IMR-90 (cell line): ENCODE measurements at regions not wholly inside any gene's neighbourhood (a gene's known extent, or its start where the extent isn't known, plus 50 kb on each side); places are given as distances from the start of the nearest gene placed in this dataset.

Experiments
- ATAC-seq: fragments of 200-7000 bp; cut with Tn5 transposase; 2 replicates; pipeline ENCODE4 v1.9.1; 2020; ENCODE audit warnings: low read depth, mild to moderate bottlenecking, moderate library complexity
- BruUV-seq: library from RNA; stranded (reverse); fragments of 400-500 nt; replicated peaks from 2 replicates; lab custom pipeline; 2021; lab: Mats Ljungman, UMichigan
- CTCF ChIA-PET: fragments of 300-600 bp; formaldehyde crosslinking; extraction: SDS; loops from one replicate; lab custom pipeline; 2021; ENCODE audit warnings: antibody characterized with exemption; lab: Yijun Ruan, JAX
- POLR2A ChIA-PET: fragments of 300-600 bp; sonication (Branson Sonifier 250); formaldehyde crosslinking; loops from one replicate; lab custom pipeline; 2022; ENCODE audit warnings: antibody characterized with exemption; ENCODE audit not compliant: unreplicated experiment; lab: Charles Lee
- DNase-seq: peaks from one replicate; pipeline ENCODE4 v3.0.0; 2013
- H2AFZ ChIP-seq: replicated peaks from 2 replicates; pipeline ENCODE3; 2013; ENCODE audit warnings: low read length, mild to moderate bottlenecking; ENCODE audit not compliant: poor library complexity
- H2AK5ac ChIP-seq: 2 replicates; pipeline ENCODE4 v1.6.1; 2013; ENCODE audit warnings: low read depth, low read length, inconsistent platforms
- H2AK9ac ChIP-seq: replicated peaks from 2 replicates; pipeline ENCODE3; 2013; ENCODE audit warnings: mild to moderate bottlenecking, low read depth, low read length, moderate library complexity; ENCODE audit not compliant: poor library complexity
- H2BK120ac ChIP-seq: 2 replicates; pipeline ENCODE4 v1.6.1; 2013; ENCODE audit warnings: low read depth, low read length, inconsistent platforms
- H2BK15ac ChIP-seq: 3 replicates; pipeline ENCODE4 v1.6.1; 2013; ENCODE audit warnings: low read depth, low read length, inconsistent platforms
- H2BK20ac ChIP-seq: 2 replicates; pipeline ENCODE4 v1.6.1; 2013; ENCODE audit warnings: low read depth, mild to moderate bottlenecking, inconsistent platforms, low read length, moderate library complexity
- H2BK5ac ChIP-seq: 2 replicates; pipeline ENCODE4 v1.6.1; 2013; ENCODE audit warnings: mild to moderate bottlenecking, low read depth, low read length, inconsistent platforms; ENCODE audit not compliant: poor library complexity, severe bottlenecking
- H3K14ac ChIP-seq: replicated peaks from 2 replicates; pipeline ENCODE4 v1.6.1; 2013; ENCODE audit warnings: low read depth, low read length, inconsistent platforms
- H3K18ac ChIP-seq: 2 replicates; pipeline ENCODE4 v1.6.1; 2013; ENCODE audit warnings: low read depth, low read length, control low read depth
- H3K23ac ChIP-seq: 2 replicates; pipeline ENCODE4 v1.6.1; 2013; ENCODE audit warnings: low read depth, low read length, inconsistent platforms
- H3K27ac ChIP-seq: 2 replicates; pipeline ENCODE4 v1.5.1; 2013; ENCODE audit warnings: mild to moderate bottlenecking, control low read depth, low read length; ENCODE audit not compliant: insufficient read depth
- H3K27me3 ChIP-seq: 2 replicates; pipeline ENCODE4 v1.6.1; 2013; ENCODE audit warnings: low read length; ENCODE audit not compliant: control insufficient read depth, insufficient read depth
- H3K36me3 ChIP-seq: 2 replicates; pipeline ENCODE4 v1.6.1; 2013; ENCODE audit warnings: low read length, mixed read lengths; ENCODE audit not compliant: control insufficient read depth, insufficient read depth
- H3K4ac ChIP-seq: 2 replicates; pipeline ENCODE4 v1.6.1; 2013; ENCODE audit warnings: low read depth, low read length, inconsistent platforms
- H3K4me1 ChIP-seq: 2 replicates; pipeline ENCODE4 v1.6.1; 2013; ENCODE audit warnings: low read length, mixed read lengths; ENCODE audit not compliant: control insufficient read depth, insufficient read depth
- H3K4me2 ChIP-seq: 2 replicates; pipeline ENCODE4 v1.6.1; 2013; ENCODE audit warnings: low read depth, mild to moderate bottlenecking, control low read depth, low read length, moderate library complexity
- H3K4me3 ChIP-seq: 2 replicates; pipeline ENCODE4 v1.5.1; 2013; ENCODE audit warnings: low read depth, mild to moderate bottlenecking, control low read depth, low read length, moderate library complexity; ENCODE audit not compliant: insufficient read depth
- H3K56ac ChIP-seq: 2 replicates; pipeline ENCODE4 v1.6.1; 2013; ENCODE audit warnings: low read length, inconsistent platforms; ENCODE audit not compliant: insufficient read depth; ENCODE audit errors: extremely low read depth
- H3K79me1 ChIP-seq, 2 experiments: 2 replicates each; pipeline ENCODE4 v1.6.1; 2013; ENCODE audit warnings: low read length in 2 of 2, inconsistent platforms in 1 of 2, low read depth in 1 of 2
- H3K9ac ChIP-seq: 2 replicates; pipeline ENCODE4 v1.6.1; 2013; ENCODE audit warnings: low read depth, low read length, control low read depth
- H3K9me1 ChIP-seq: 2 replicates; pipeline ENCODE4 v1.6.1; 2013; ENCODE audit warnings: low read length, inconsistent platforms; ENCODE audit not compliant: insufficient read depth
- H3K9me3 ChIP-seq: 2 replicates; pipeline ENCODE4 v1.6.1; 2013; ENCODE audit warnings: low read length; ENCODE audit not compliant: control insufficient read depth, insufficient read depth
- H4K20me1 ChIP-seq: 2 replicates; pipeline ENCODE4 v1.6.1; 2013; ENCODE audit warnings: low read length, inconsistent platforms; ENCODE audit not compliant: insufficient read depth
- H4K5ac ChIP-seq: 2 replicates; pipeline ENCODE4 v1.6.1; 2013; ENCODE audit warnings: mild to moderate bottlenecking, low read depth, low read length, control low read depth
- H4K8ac ChIP-seq, 2 experiments: 2 replicates each; pipeline ENCODE4 v1.6.1; 2013; ENCODE audit warnings: low read depth in 2 of 2, low read length in 2 of 2, control low read depth in 1 of 2, inconsistent platforms in 1 of 2
- H4K91ac ChIP-seq: 2 replicates; pipeline ENCODE4 v1.6.1; 2013; ENCODE audit warnings: low read depth, low read length, inconsistent platforms; ENCODE audit not compliant: insufficient read depth
- BHLHE40 ChIP-seq: fragments of 150-350 bp; IDR thresholded peaks from 2 replicates; pipeline ENCODE4 v1.6.1; 2016; ENCODE audit warnings: mild to moderate bottlenecking, low read depth, low read length
- CHD1 ChIP-seq: IDR thresholded peaks from 2 replicates; pipeline ENCODE4 v1.6.1; 2012; ENCODE audit warnings: low read depth, low read length, improper control_type of control experiment
- ELK1 ChIP-seq: fragments of 150-350 bp; IDR thresholded peaks from 2 replicates; pipeline ENCODE4 v1.6.1; 2016; ENCODE audit warnings: low read depth, mild to moderate bottlenecking, low read length, moderate library complexity, borderline replicate concordance
- MAFK ChIP-seq: IDR thresholded peaks from 2 replicates; pipeline ENCODE4 v1.6.1; 2012; ENCODE audit warnings: low read depth, low read length, improper control_type of control experiment
- MAZ ChIP-seq: IDR thresholded peaks from 2 replicates; pipeline ENCODE4 v1.6.1; 2012; ENCODE audit warnings: low read depth, mild to moderate bottlenecking, low read length, improper control_type of control experiment, moderate library complexity, borderline replicate concordance
- NFE2L2 ChIP-seq: fragments of 150-350 bp; IDR thresholded peaks from 2 replicates; pipeline ENCODE4 v1.6.1; 2016; ENCODE audit warnings: low read depth, mild to moderate bottlenecking, low read length
- POLR2A ChIP-seq: IDR thresholded peaks from 2 replicates; pipeline ENCODE4 v1.6.1; 2012; ENCODE audit warnings: mild to moderate bottlenecking, low read depth, low read length
- RFX5 ChIP-seq: IDR thresholded peaks from 2 replicates; pipeline ENCODE4 v1.8.0; 2012; ENCODE audit warnings: low read depth, mild to moderate bottlenecking, low read length, moderate library complexity
- SMC3 ChIP-seq: fragments of 150-350 bp; IDR thresholded peaks from 2 replicates; pipeline ENCODE4 v1.6.1; 2016; ENCODE audit warnings: low read depth, mild to moderate bottlenecking, antibody characterized with exemption, low read length, moderate library complexity
- dilution Hi-C: fragments of 300-500 bp; cut with HindIII; formaldehyde crosslinking; loops from one replicate; pipeline ENCODE4 v1.14.3; 2018; ENCODE audit warnings: low sequenced_read_pairs; ENCODE audit not compliant: unreplicated experiment
- in situ Hi-C: fragments of 300-500 bp; cut with MboI; formaldehyde crosslinking; loops from 3 replicates; pipeline ENCODE4 v1.14.3; 2019; ENCODE audit warnings: low sequenced_read_pairs, inconsistent platforms, mixed read lengths
- intact Hi-C: fragments of 100-400 bp; cut with micrococcal nuclease; formaldehyde crosslinking; loops from 2 replicates; pipeline ENCODE4 v1.10.0; 2022

- Histone ChIP-seq H4K5ac (no peak overlapping the region), H3K9me3 (no peaks in the 10 kb centered on the region), H2BK20ac (no peak overlapping the region), H3K27ac (no peak overlapping the region), H4K91ac (no peak overlapping the region), H3K36me3 (no peaks in the 10 kb centered on the region), H3K9me1 (no peaks in the 10 kb centered on the region), H3K4me1 (no peaks in the 10 kb centered on the region), H3K9ac (no peak overlapping the region), H3K4ac (no peak overlapping the region), H4K8ac (no peak overlapping the region), H2AK9ac (no peak overlapping the region), H3K4me3 (no peak overlapping the region), H3K56ac (no peak overlapping the region), H2BK5ac (no peak overlapping the region), H3K27me3 (peaks cover 5% of the 10 kb centered on the region), H3K23ac (no peak overlapping the region), H2AK5ac (no peak overlapping the region), H2BK120ac (no peak overlapping the region), H3K14ac (no peak overlapping the region), H3K18ac (no peak overlapping the region), H3K79me1 (no peaks in the 10 kb centered on the region), H2BK15ac (no peak overlapping the region), H3K4me2 (no peak overlapping the region), H2AFZ (no peak overlapping the region), H4K20me1 (no peaks in the 10 kb centered on the region)
- in situ Hi-C loops (no loop called here), dilution Hi-C loops (no loop called here), intact Hi-C loops (no loop called here)
- ChIA-PET CTCF (no interaction called here), POLR2A (no interaction called here)
- TF ChIP-seq ELK1 (no peak), POLR2A (no peak), MAZ (no peak), MAFK (no peak), NFE2L2 (no peak), CHD1 (no peak), RFX5 (no peak), BHLHE40 (no peak), SMC3 (no peak)
- DNase-seq: no peak
- no peak for ATAC-seq
- no TSS peak for BruUV-seq
Measured at GRCh38 chr16:47984669-47985068, 171.1 kb downstream of the ABCC12 start.
